GM21576 (cell line): ENCODE measurements at regions not wholly inside any gene's neighbourhood (a gene's known extent, or its start where the extent isn't known, plus 50 kb on each side); places are given as distances from the start of the nearest gene placed in this dataset.
"Not testable (repeated sequence)": the region's sequence is repeated elsewhere in the genome, so short reads cannot be mapped to it uniquely, and the experiment has no call there.

Source experiments
- ATAC-seq: cut with Tn5 transposase; IDR thresholded peaks from one replicate; pipeline ENCODE4 v1.9.1; 2021; ENCODE audit warnings: mild to moderate bottlenecking, moderate library complexity; ENCODE audit not compliant: unreplicated experiment

GRCh38 chr9:20242510-20243189 lies 379.6 kb downstream of the MLLT3 start:
- ATAC-seq, result peak; percentile 87

DNA sequence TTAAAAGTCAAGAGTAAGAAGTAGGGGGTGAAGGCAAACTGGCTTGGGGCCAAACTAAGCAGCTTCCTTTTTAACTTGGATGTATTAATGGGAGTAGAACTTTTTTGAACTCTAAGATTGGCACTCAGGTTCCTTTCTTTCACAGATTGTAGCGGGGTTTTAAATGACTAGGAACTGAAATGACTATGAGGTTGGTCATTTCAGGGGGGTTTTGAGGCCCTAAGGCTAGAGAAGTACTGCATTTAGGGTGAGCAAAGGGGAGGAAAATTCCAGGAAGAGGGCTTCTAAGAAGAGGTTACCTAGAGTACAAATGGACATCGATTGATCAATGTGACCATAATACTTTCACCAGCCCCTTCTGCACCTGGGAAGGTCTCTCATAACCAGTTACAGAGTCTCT lies 381.8 kb downstream of the MLLT3 start:
- no peak for ATAC-seq

GRCh38 chr9:20238921-20239320 lies 383.4 kb downstream of the MLLT3 start:
- ATAC-seq, result no peak

- ATAC-seq, result no peak
Measured at GRCh38 chr9:20237686-20238085, 384.6 kb downstream of the MLLT3 start.

GRCh38 chr9:20236676-20237075 lies 385.6 kb downstream of the MLLT3 start:
- no peak for ATAC-seq

GRCh38 chr9:20235206-20235605 lies 387.1 kb downstream of the MLLT3 start:
- not testable (repeated sequence) for ATAC-seq

DNA sequence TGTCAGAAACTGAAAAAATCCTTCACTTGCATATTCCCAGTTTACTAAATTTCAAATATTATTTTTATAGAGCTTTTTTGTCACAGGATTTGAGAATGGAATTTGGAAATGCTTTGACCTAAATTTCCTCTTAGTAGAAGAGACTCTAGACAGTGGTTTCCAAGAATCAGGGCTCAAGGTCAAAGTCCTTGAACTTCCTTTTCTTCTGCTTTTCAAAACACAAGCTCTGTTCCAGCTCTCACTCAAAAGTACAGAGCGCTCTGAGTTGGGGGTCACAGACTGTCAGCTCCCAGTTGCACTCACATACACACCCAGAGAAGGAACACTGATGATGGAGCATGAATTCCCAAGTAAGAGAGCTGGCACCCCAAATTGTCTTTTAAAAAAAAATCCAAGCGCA lies 394.2 kb downstream of the MLLT3 start:
- ATAC-seq, result no peak

DNA sequence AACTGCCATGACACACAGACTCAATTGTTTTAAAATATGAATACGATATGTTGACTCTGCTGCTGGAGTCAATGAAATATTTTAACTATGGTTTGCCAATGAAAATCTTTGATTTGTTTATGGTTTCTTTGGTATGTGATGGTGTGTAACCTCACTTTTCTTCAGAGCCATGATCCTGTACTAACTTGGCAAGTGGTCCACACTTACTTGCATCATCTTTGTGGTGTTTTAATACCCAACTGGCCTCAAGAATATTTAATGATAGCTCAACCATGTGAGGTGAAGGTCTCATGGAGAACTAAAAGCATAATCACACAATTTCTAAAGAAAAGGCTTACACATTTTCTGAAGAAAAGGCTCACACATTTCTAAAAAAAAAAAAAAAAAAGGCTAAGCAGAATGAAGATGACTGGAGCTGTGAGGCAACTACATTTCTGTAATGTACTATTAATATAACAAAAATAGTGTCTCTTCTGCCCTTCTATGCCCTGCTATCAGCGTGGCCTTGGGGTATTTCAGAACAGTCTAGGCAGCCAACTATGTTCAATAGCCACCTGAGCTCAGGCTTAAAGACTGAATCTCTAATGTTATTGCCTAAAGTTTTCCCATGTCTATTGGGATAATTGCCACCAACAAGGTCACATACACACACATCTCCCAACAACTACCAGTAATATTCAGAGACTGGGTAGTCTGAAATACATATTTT lies 395.0 kb downstream of the MLLT3 start:
- no peak for ATAC-seq

DNA sequence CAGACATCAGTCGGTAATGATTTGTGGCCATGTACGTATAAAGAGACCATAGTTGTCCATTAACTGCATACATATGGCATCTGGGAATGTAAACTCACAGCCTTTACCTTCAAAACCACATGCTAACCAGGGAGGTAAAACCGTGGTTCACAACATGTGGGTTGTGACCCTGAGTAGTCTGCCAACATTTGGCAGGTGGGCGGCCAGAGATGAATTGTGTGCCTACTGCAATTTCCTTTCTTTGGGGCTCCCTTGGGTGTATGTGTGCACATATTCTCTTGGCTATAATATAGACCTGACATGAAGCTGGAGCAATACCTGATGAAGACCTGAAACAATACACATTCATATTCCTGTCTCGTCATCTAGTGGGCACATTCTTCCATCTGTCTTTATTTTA lies 396.0 kb downstream of the MLLT3 start:
- no peak for ATAC-seq

GRCh38 chr9:20225826-20226225 lies 396.5 kb downstream of the MLLT3 start:
- ATAC-seq, result no peak

DNA sequence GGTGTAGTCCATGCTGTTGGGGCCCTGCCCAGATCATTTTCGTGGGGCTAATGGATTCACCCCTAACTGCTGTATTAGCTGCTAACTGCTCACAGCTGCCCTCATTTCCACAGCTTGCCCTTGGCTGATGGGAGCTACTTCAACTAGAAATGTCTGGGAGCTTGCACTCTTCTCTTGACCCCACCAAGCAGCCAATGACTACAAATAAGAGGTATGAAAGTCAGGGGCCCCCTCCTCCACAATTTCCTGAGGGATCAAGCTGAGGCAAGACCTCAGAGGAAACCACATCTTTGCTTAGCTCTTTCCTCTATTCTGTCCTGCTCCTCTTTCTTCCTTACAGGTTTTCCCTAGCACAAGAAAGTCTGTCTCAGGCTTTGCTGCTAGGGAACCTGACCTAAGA lies 397.5 kb downstream of the MLLT3 start:
- no peak for ATAC-seq

- ATAC-seq, result no peak
Measured at GRCh38 chr9:20220286-20220685, 402.0 kb downstream of the MLLT3 start.

- no peak for ATAC-seq
Measured at GRCh38 chr9:20219437-20219836, 402.9 kb downstream of the MLLT3 start.

DNA sequence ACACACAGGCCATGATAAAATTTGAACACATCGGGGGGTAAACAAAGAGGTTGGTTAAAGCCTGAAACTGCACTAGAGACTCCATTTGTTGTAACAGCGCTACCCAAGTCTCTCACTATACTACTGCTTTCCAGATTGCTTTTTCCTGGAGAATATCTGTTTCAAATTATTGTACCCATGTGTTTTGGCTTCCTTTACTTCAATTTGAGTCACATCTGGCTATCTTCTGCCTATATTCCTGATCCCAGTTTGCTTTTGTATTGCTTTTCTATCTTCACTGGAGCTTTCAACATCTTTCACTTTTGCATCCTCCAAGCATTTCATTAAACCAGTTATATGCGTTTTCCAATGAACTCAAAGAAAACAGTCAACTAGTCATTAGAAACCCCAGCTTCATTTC lies 404.7 kb downstream of the MLLT3 start:
- no peak for ATAC-seq

DNA sequence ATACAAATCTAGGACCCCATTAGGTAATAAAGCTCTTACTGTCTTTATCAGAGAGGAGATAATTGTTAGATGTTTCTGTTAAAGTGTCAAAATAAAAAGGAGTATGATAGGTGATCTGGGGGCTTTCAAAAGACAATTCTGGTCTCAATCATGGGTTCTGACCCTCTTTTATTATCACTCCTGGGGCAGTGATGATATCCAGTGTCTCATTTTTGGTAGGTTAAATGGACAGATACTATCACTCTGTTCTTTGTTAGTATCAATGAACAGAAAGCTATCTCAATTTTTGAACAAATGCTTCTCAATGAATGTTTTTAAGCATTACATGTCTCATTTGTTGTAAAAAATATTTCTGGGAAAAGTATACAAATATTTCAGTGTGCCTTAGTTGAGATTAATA lies 405.9 kb downstream of the MLLT3 start:
- ATAC-seq, result no peak

DNA sequence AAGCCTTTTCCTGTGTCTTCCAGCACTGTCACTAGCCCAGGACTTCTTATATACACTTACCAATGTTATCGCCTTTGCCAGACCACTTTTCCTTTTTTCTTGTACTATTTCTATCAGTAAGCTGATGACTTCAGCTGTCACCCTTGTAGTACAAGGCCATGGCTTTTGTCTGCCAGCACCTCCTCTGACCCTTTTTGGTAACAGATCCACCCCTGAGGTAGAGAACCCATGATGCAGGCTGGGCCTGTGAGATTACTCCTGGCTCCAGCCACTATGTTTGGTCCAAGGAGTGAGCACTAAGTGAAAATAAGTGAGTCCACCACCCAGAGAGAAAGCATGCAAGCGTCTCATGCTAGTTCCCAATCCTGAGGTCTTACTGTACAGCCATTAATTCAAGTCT lies 406.7 kb downstream of the MLLT3 start:
- no peak for ATAC-seq

- ATAC-seq, result no peak
Measured at GRCh38 chr9:20212806-20213205, 409.5 kb downstream of the MLLT3 start.

GRCh38 chr9:20209391-20210340 lies 412.6 kb downstream of the MLLT3 start:
- ATAC-seq, result no peak

DNA sequence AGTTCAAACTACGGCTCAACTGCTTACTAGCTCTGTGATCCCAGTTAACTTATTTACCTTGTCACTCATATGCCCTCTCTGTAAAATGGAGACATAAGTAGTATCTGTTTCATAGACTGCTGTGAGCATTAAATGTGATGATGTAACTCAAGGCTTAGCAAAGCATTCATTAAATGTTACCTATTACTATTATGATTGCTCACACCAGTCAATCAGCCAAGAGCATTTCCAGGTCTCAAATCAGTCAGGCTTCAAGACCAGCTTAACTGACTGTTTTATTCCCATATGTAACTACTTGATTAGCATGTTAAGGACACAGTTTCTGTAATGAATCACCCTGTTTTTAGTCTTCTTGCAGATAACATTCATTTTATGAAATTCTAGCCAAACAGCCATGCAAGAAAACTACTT lies 413.3 kb downstream of the MLLT3 start:
- no peak for ATAC-seq

GRCh38 chr9:20208226-20208625 lies 414.1 kb downstream of the MLLT3 start:
- ATAC-seq, result no peak

DNA sequence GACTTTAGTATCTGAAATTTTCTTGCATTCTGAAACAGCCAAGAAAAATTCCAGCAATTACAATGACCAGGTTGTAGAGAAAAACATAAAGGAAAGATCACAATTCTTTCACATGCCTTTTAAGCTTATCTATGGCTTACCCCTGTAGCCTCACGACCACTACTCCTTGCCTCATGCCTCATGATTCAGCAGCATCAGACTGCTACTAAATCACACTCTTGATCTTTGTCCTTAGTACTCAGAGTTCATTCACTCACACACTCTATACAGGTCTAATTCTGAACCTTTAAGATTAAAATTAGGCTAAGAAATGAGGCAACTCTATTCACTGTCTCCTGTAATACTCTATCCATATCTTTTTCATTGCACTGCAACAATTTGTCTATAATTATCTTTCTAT lies 415.1 kb downstream of the MLLT3 start:
- no peak for ATAC-seq

DNA sequence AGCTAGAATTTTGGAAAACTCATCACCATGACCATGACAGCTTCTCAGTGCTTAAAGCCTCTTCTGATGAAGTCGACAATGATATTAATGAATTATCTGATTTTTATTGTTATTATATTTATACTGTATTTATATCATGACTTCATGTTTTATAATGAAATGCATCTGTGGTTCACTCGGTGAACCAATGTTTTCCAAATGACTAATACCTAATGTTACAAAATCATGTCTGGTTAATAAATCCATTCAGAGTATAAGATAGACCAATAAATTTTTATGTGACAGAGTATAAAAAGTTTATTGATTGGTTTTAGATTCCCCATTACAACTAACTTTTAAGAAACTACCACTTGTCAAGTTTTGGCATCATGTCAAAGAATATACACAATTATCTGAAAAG lies 416.5 kb downstream of the MLLT3 start:
- ATAC-seq, result no peak
